ENCODE measurements at regions not wholly inside any gene's neighbourhood (a gene's known extent, or its start where the extent isn't known, plus 50 kb on each side); places are given as distances from the start of the nearest gene placed in this dataset.

GRCh38 chrX:39961441-39961840 lies 136.3 kb downstream of the BCOR start (continued):
- no peak for TF ChIP-seq BCLAF1 (IDR thresholded peaks at IDR 0.05; ENCODE audit: borderline replicate concordance in 1 of 2, control insufficient read depth in 1 of 2, low read depth in 2 of 2, low read length in 1 of 2)

- CTCF ChIA-PET (ENCODE audit: low intra/inter-chr PET ratio): no interaction called here
- H3K4me2 ChIP-seq (ENCODE audit: insufficient read depth, low read length): no peak overlapping the region
- in situ Hi-C loops (cut with MboI): no loop called here
- TF ChIP-seq IRF1 (CRISPR knock-in tag; IDR thresholded peaks at IDR 0.05; ENCODE audit: borderline replicate concordance) (no peak), ZC3H11A (IDR thresholded peaks at IDR 0.05; ENCODE audit: low read depth, low read length) (no peak), RBBP5 (IDR thresholded peaks at IDR 0.05; ENCODE audit: borderline replicate concordance, insufficient read depth, low read length, poor library complexity, severe bottlenecking) (no peak), RUNX1 (IDR thresholded peaks at IDR 0.05; ENCODE audit: low read depth) (no peak), USF2 (CRISPR knock-in tag; IDR thresholded peaks at IDR 0.05) (peak; percentile 70), USF1 (CRISPR knock-in tag; IDR thresholded peaks at IDR 0.05) (peak; percentile 78), GTF2B (IDR thresholded peaks at IDR 0.05; ENCODE audit: extremely low read depth, insufficient read length) (no peak), THAP7 (CRISPR knock-in tag; IDR thresholded peaks at IDR 0.05) (no peak), RAD51 (IDR thresholded peaks at IDR 0.05; ENCODE audit: borderline replicate concordance, low read depth) (peak; percentile 14; the same call in 1 of the 2 replicates), RBM25 (IDR thresholded peaks at IDR 0.05; ENCODE audit: low read depth, low read length, severe bottlenecking) (peak; percentile 67), ARID1B (IDR thresholded peaks at IDR 0.05) (no peak)
Measured at GRCh38 chrX:39965051-39965573, 132.6 kb downstream of the BCOR start.

More at GRCh38 chrX:39965051-39965573, 132.6 kb downstream of the BCOR start:
- no peak overlapping the region for H3K27ac ChIP-seq (ENCODE audit: extremely low read depth, low read depth, low read length)
- no peaks in the 10 kb centered on the region for H3K36me3 ChIP-seq (ENCODE audit: control insufficient read depth, insufficient read depth, low read length)
- FAIRE-seq (no peak), DNase-seq (ENCODE audit: extremely low read depth in 1 of 4, low spot score in 3 of 4) (no peak), ATAC-seq (no peak)
- no peak overlapping the region for H3K9ac ChIP-seq (ENCODE audit: insufficient read depth in 1 of 2, low read depth in 2 of 2, low read length in 2 of 2)
- no peaks in the 10 kb centered on the region for H3K9me3 ChIP-seq (replicated peaks; ENCODE audit: control insufficient read depth, insufficient read depth, low read depth, low read length)
- H3K79me2 ChIP-seq (ENCODE audit: control insufficient read depth, insufficient read depth, low read length): no peaks in the 10 kb centered on the region
- peaks cover 0 to 5% of the 10 kb centered on the region in 2 experiments; a peak in 2 of 5 replicates for H3K4me1 ChIP-seq (replicated peaks in 1 of 2; ENCODE audit: control insufficient read depth in 2 of 2, insufficient read depth in 2 of 2, low read length in 2 of 2)
- POLR2A ChIA-PET: interaction anchor here (1.4 kb wide), 1 partner anchor 11 kb away, joined by 3 read pairs; no protein-coding TSS in a partner anchor
- H2AFZ ChIP-seq (ENCODE audit: low read depth, low read length): no peak overlapping the region
- intact Hi-C loops (cut with micrococcal nuclease): no loop called here
- H3K27me3 ChIP-seq (ENCODE audit: control insufficient read depth in 2 of 2, insufficient read depth in 2 of 2, low read length in 2 of 2): no peaks in the 10 kb centered on the region
- BruUV-seq (replicated peaks): no TSS peak
- 8% methylated on average over 1 of the region's 1 CpG for WGBS (ENCODE audit: insufficient coverage, low coverage, missing lambda C conversion rate)
- H3K4me3 ChIP-seq: no peak overlapping the region
- no peaks in the 10 kb centered on the region for H3K9me1 ChIP-seq (ENCODE audit: control insufficient read depth, insufficient read depth, low read length)
- H4K20me1 ChIP-seq (replicated peaks; ENCODE audit: control insufficient read depth, insufficient read depth, low read length): no peaks in the 10 kb centered on the region
